ENCODE measurements at regions not wholly inside any gene's neighbourhood (a gene's known extent, or its start where the extent isn't known, plus 50 kb on each side); places are given as distances from the start of the nearest gene placed in this dataset.
"Not testable (repeated sequence)": the region's sequence is repeated elsewhere in the genome, so short reads cannot be mapped to it uniquely, and the experiment has no call there.

GRCh38 chrX:66889418-66889817, 250.5 kb upstream of the EDA2R start:
- peaks cover 2% of the 10 kb centered on the region for H3K27me3 ChIP-seq (ENCODE audit: insufficient read depth, low read length)
- no peaks in the 10 kb centered on the region for H3K4me1 ChIP-seq (ENCODE audit: insufficient read depth, low read length)
- no peaks in the 10 kb centered on the region for H3K9me3 ChIP-seq (ENCODE audit: low read length)
- H3K4me3 ChIP-seq (ENCODE audit: low read length) = no peak overlapping the region
- no peak overlapping the region for H2AFZ ChIP-seq (ENCODE audit: low read depth, low read length)
- no peaks in the 10 kb centered on the region for H3K36me3 ChIP-seq (ENCODE audit: insufficient read depth, low read length)

GRCh38 chrX:66882101-66882500, 243.2 kb upstream of the EDA2R start:
- Histone ChIP-seq H3K4me3 (ENCODE audit: low read length) (no peak overlapping the region), H2AFZ (ENCODE audit: low read depth, low read length) (no peak overlapping the region), H3K9me3 (ENCODE audit: low read length) (no peaks in the 10 kb centered on the region), H3K4me1 (ENCODE audit: insufficient read depth, low read length) (no peaks in the 10 kb centered on the region), H3K36me3 (ENCODE audit: insufficient read depth, low read length) (no peaks in the 10 kb centered on the region), H3K27me3 (ENCODE audit: insufficient read depth, low read length) (no peaks in the 10 kb centered on the region)

- no peaks in the 10 kb centered on the region for H3K9me3 ChIP-seq (ENCODE audit: low read length)
Observed at GRCh38 chrX:66876776-66877175, 237.9 kb upstream of the EDA2R start.

GRCh38 chrX:66872771-66873170, 233.9 kb upstream of the EDA2R start:
- Histone ChIP-seq H2AFZ (ENCODE audit: low read depth, low read length) (no peak overlapping the region), H3K9me3 (ENCODE audit: low read length) (no peaks in the 10 kb centered on the region), H3K27me3 (ENCODE audit: insufficient read depth, low read length) (no peaks in the 10 kb centered on the region)

More at GRCh38 chrX:66876776-66877175, 237.9 kb upstream of the EDA2R start:
- no peaks in the 10 kb centered on the region for H3K4me1 ChIP-seq (ENCODE audit: insufficient read depth, low read length)
- H3K27me3 ChIP-seq (ENCODE audit: insufficient read depth, low read length) = no peaks in the 10 kb centered on the region
- no peak overlapping the region for H3K4me3 ChIP-seq (ENCODE audit: low read length)
- H2AFZ ChIP-seq (ENCODE audit: low read depth, low read length) = no peak overlapping the region
- no peaks in the 10 kb centered on the region for H3K36me3 ChIP-seq (ENCODE audit: insufficient read depth, low read length)

GRCh38 chrX:66863721-66864120, 224.8 kb upstream of the EDA2R start:
- Histone ChIP-seq H3K27me3 (ENCODE audit: insufficient read depth, low read length) (no peaks in the 10 kb centered on the region), H3K9me3 (ENCODE audit: low read length) (no peaks in the 10 kb centered on the region), H3K4me3 (ENCODE audit: low read length) (no peak overlapping the region), H3K4me1 (ENCODE audit: insufficient read depth, low read length) (no peaks in the 10 kb centered on the region), H3K36me3 (ENCODE audit: insufficient read depth, low read length) (no peaks in the 10 kb centered on the region), H2AFZ (ENCODE audit: low read depth, low read length) (no peak overlapping the region)

More at GRCh38 chrX:66872771-66873170, 233.9 kb upstream of the EDA2R start:
- H3K4me3 ChIP-seq (ENCODE audit: low read length) = no peak overlapping the region
- no peaks in the 10 kb centered on the region for H3K4me1 ChIP-seq (ENCODE audit: insufficient read depth, low read length)
- H3K36me3 ChIP-seq (ENCODE audit: insufficient read depth, low read length) = no peaks in the 10 kb centered on the region

- Histone ChIP-seq H3K27me3 (ENCODE audit: insufficient read depth, low read length) (no peaks in the 10 kb centered on the region), H3K9me3 (ENCODE audit: low read length) (no peaks in the 10 kb centered on the region), H3K4me3 (ENCODE audit: low read length) (no peak overlapping the region), H2AFZ (ENCODE audit: low read depth, low read length) (no peak overlapping the region), H3K4me1 (ENCODE audit: insufficient read depth, low read length) (no peaks in the 10 kb centered on the region), H3K36me3 (ENCODE audit: insufficient read depth, low read length) (no peaks in the 10 kb centered on the region)
Observed at GRCh38 chrX:66833426-66833825, 194.5 kb upstream of the EDA2R start.

GRCh38 chrX:66815227-66815626, 176.3 kb upstream of the EDA2R start:
- H2AFZ ChIP-seq (ENCODE audit: low read depth, low read length) = no peak overlapping the region
- H3K4me1 ChIP-seq (ENCODE audit: insufficient read depth, low read length) = no peaks in the 10 kb centered on the region
- no peak overlapping the region for H3K4me3 ChIP-seq (ENCODE audit: low read length)
- no peaks in the 10 kb centered on the region for H3K36me3 ChIP-seq (ENCODE audit: insufficient read depth, low read length)
- H3K27me3 ChIP-seq (ENCODE audit: insufficient read depth, low read length) = no peaks in the 10 kb centered on the region
- H3K9me3 ChIP-seq (ENCODE audit: low read length) = no peaks in the 10 kb centered on the region

- H2AFZ ChIP-seq (ENCODE audit: low read depth, low read length); H3K4me3 ChIP-seq (ENCODE audit: low read length); H3K27me3 ChIP-seq (ENCODE audit: insufficient read depth, low read length); H3K36me3 ChIP-seq (ENCODE audit: insufficient read depth, low read length); H3K9me3 ChIP-seq (ENCODE audit: low read length); H3K4me1 ChIP-seq (ENCODE audit: insufficient read depth, low read length): not testable (repeated sequence)
Observed at GRCh38 chrX:66794514-66794913, 155.6 kb upstream of the EDA2R start.

- H3K4me1 ChIP-seq (ENCODE audit: insufficient read depth, low read length) = no peaks in the 10 kb centered on the region
- no peaks in the 10 kb centered on the region for H3K9me3 ChIP-seq (ENCODE audit: low read length)
- no peaks in the 10 kb centered on the region for H3K27me3 ChIP-seq (ENCODE audit: insufficient read depth, low read length)
- no peak overlapping the region for H2AFZ ChIP-seq (ENCODE audit: low read depth, low read length)
- H3K4me3 ChIP-seq (ENCODE audit: low read length) = no peak overlapping the region
- H3K36me3 ChIP-seq (ENCODE audit: insufficient read depth, low read length) = no peaks in the 10 kb centered on the region
Observed at GRCh38 chrX:66766318-66766717, 127.4 kb upstream of the EDA2R start.

- H3K27me3 ChIP-seq (ENCODE audit: insufficient read depth, low read length) = no peaks in the 10 kb centered on the region
- no peaks in the 10 kb centered on the region for H3K4me1 ChIP-seq (ENCODE audit: insufficient read depth, low read length)
- H2AFZ ChIP-seq (ENCODE audit: low read depth, low read length) = no peak overlapping the region
- H3K36me3 ChIP-seq (ENCODE audit: insufficient read depth, low read length) = no peaks in the 10 kb centered on the region
- no peak overlapping the region for H3K4me3 ChIP-seq (ENCODE audit: low read length)
- H3K9me3 ChIP-seq (ENCODE audit: low read length) = no peaks in the 10 kb centered on the region
Observed at GRCh38 chrX:66760651-66761050, 121.8 kb upstream of the EDA2R start.

- H2AFZ ChIP-seq (ENCODE audit: low read depth, low read length) = no peak overlapping the region
- H3K4me1 ChIP-seq (ENCODE audit: insufficient read depth, low read length) = no peaks in the 10 kb centered on the region
- H3K9me3 ChIP-seq (ENCODE audit: low read length) = no peaks in the 10 kb centered on the region
- H3K36me3 ChIP-seq (ENCODE audit: insufficient read depth, low read length) = no peaks in the 10 kb centered on the region
- H3K27me3 ChIP-seq (ENCODE audit: insufficient read depth, low read length) = no peaks in the 10 kb centered on the region
- no peak overlapping the region for H3K4me3 ChIP-seq (ENCODE audit: low read length)
Observed at GRCh38 chrX:66756717-66757116, 117.8 kb upstream of the EDA2R start.

- Histone ChIP-seq H3K4me1 (ENCODE audit: insufficient read depth, low read length) (no peaks in the 10 kb centered on the region), H3K4me3 (ENCODE audit: low read length) (no peak overlapping the region), H2AFZ (ENCODE audit: low read depth, low read length) (no peak overlapping the region), H3K27me3 (ENCODE audit: insufficient read depth, low read length) (no peaks in the 10 kb centered on the region), H3K9me3 (ENCODE audit: low read length) (no peaks in the 10 kb centered on the region), H3K36me3 (ENCODE audit: insufficient read depth, low read length) (no peaks in the 10 kb centered on the region)
Observed at GRCh38 chrX:66751136-66751782, 112.4 kb upstream of the EDA2R start.

- H3K36me3 ChIP-seq (ENCODE audit: insufficient read depth, low read length); H3K27me3 ChIP-seq (ENCODE audit: insufficient read depth, low read length); H3K4me3 ChIP-seq (ENCODE audit: low read length); H3K9me3 ChIP-seq (ENCODE audit: low read length); H2AFZ ChIP-seq (ENCODE audit: low read depth, low read length); H3K4me1 ChIP-seq (ENCODE audit: insufficient read depth, low read length): not testable (repeated sequence)
Observed at GRCh38 chrX:66744519-66744918, 105.6 kb upstream of the EDA2R start.

GRCh38 chrX:66731398-66731797, 92.5 kb upstream of the EDA2R start:
- Histone ChIP-seq H3K4me1 (ENCODE audit: insufficient read depth, low read length) (no peaks in the 10 kb centered on the region), H3K36me3 (ENCODE audit: insufficient read depth, low read length) (no peaks in the 10 kb centered on the region), H3K4me3 (ENCODE audit: low read length) (no peak overlapping the region), H3K27me3 (ENCODE audit: insufficient read depth, low read length) (no peaks in the 10 kb centered on the region), H3K9me3 (ENCODE audit: low read length) (no peaks in the 10 kb centered on the region), H2AFZ (ENCODE audit: low read depth, low read length) (no peak overlapping the region)

All from neuron (in vitro differentiated cells).